Muscle layer of colon (tissue), 2 donors: ENCODE measurements at regions not wholly inside any gene's neighbourhood (a gene's known extent, or its start where the extent isn't known, plus 50 kb on each side); places are given as distances from the start of the nearest gene placed in this dataset.
"Not testable (repeated sequence)": the region's sequence is repeated elsewhere in the genome, so short reads cannot be mapped to it uniquely, and the experiment has no call there.

Source experiments
- H3K27ac ChIP-seq: one replicate; pipeline ENCODE4 v1.7.0; 2013; ENCODE audit warnings: low read depth, mild to moderate bottlenecking, low read length, moderate library complexity
- H3K27me3 ChIP-seq, 2 donors: one replicate each; pipeline ENCODE4 v1.7.0; 2013; ENCODE audit warnings: low read length in 2 of 2, mild to moderate bottlenecking in 2 of 2; ENCODE audit not compliant: insufficient read depth in 2 of 2, control insufficient read depth in 1 of 2
- H3K36me3 ChIP-seq: one replicate; pipeline ENCODE4 v1.7.0; 2013; ENCODE audit warnings: mild to moderate bottlenecking, low read length; ENCODE audit not compliant: insufficient read depth
- H3K4me1 ChIP-seq: one replicate; pipeline ENCODE4 v1.7.0; 2013; ENCODE audit warnings: mild to moderate bottlenecking, low read length; ENCODE audit not compliant: insufficient read depth
- H3K4me3 ChIP-seq, 2 donors: one replicate each; pipeline ENCODE4 v1.7.0; 2013; ENCODE audit warnings: low read length in 2 of 2, low read depth in 1 of 2, mild to moderate bottlenecking in 1 of 2, moderate library complexity in 1 of 2
- H3K9ac ChIP-seq: one replicate; pipeline ENCODE4 v1.7.0; 2013; ENCODE audit warnings: low read length
- H3K9me3 ChIP-seq: one replicate; pipeline ENCODE4 v1.7.0; 2013; ENCODE audit warnings: mild to moderate bottlenecking, low read length
- donor health status: abdominal sarcoma.
- donor health status: Adenocarcinoma of cecum.

- no peaks in the 10 kb centered on the region for H3K36me3 ChIP-seq
- no peak overlapping the region for H3K27ac ChIP-seq
- H3K4me3 ChIP-seq, result no peak overlapping the region
- H3K9ac ChIP-seq, result no peak overlapping the region
- no peaks in the 10 kb centered on the region for H3K4me1 ChIP-seq
- no peaks in the 10 kb centered on the region for H3K27me3 ChIP-seq
- H3K9me3 ChIP-seq, result no peaks in the 10 kb centered on the region
These were observed 1142.8 kb upstream of the INTU start for GRCh38 chr4:126489826-126490463.

- Histone ChIP-seq H3K27me3 (no peaks in the 10 kb centered on the region), H3K27ac (no peak overlapping the region)
These were observed 1137.5 kb upstream of the INTU start for GRCh38 chr4:126495163-126495752.

DNA sequence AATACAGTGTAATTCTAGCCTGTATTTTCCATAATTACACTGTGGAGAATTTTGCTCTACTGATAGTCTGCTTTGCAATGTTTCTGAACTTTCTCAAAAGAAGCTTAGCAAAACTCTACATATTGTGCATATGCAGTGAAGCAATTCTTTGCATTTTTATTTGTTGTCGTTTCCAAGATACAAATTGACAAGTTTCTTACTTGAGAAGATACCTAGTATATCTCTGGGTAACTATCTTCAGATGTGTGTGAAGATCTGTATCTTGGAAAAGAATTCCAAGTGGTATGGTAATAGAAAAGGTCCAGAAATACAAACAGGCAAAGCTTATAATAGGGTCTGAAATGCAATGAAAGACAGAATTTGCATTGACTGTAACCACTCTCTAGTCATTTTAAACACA, 1119.8 kb upstream of the INTU start:
- no peak overlapping the region for H3K27ac ChIP-seq
- H3K36me3 ChIP-seq, result no peaks in the 10 kb centered on the region
- no peaks in the 10 kb centered on the region for H3K4me1 ChIP-seq
- no peaks in the 10 kb centered on the region for H3K9me3 ChIP-seq
- H3K27me3 ChIP-seq, result no peaks in the 10 kb centered on the region
- H3K4me3 ChIP-seq, result no peak overlapping the region
- no peak overlapping the region for H3K9ac ChIP-seq

More at GRCh38 chr4:126495163-126495752, 1137.5 kb upstream of the INTU start:
- H3K4me3 ChIP-seq, result no peak overlapping the region
- no peak overlapping the region for H3K9ac ChIP-seq
- no peaks in the 10 kb centered on the region for H3K36me3 ChIP-seq
- H3K9me3 ChIP-seq, result no peaks in the 10 kb centered on the region
- H3K4me1 ChIP-seq, result no peaks in the 10 kb centered on the region

DNA sequence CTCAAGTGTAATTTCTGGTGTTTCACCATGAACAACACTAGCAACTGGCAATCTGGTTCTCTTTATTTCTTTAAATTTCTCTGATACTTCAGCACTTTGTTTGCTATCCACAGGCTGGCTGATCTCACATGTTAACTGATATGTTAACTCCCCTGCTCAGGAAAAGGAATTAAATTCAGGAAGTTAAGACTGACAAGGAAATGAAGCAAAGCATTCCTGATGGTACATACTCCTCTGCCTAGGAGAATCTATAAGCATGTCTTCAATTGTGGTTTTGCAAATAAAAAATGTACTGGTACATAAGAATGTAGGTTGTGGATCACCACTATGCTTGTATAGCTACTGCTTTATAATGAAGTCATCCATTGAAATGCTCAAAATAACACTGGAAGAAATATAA, 1119.2 kb upstream of the INTU start:
- no peaks in the 10 kb centered on the region for H3K36me3 ChIP-seq
- H3K27ac ChIP-seq, result no peak overlapping the region
- H3K9ac ChIP-seq, result no peak overlapping the region
- H3K27me3 ChIP-seq, result no peaks in the 10 kb centered on the region
- no peaks in the 10 kb centered on the region for H3K9me3 ChIP-seq
- H3K4me1 ChIP-seq, result no peaks in the 10 kb centered on the region
- no peak overlapping the region for H3K4me3 ChIP-seq

DNA sequence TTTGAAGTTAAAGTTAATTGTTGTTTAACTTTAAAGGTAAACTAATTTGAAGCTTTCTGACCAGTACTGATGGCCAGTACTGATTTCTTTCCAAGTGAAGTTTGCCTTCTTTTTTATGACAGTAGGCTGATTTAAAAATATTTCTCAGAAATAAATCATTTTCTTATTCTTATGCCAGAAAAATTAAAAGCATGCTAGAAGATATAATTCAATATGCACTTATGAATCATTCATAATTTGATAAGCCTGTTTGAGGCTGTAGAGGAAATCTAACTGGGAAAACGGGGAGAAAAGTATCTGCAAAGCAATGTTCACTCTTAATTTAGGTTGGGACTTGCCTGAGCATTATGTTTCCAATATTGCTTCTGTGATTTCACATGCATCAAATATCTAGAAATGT, 1112.0 kb upstream of the INTU start:
- H3K4me3 ChIP-seq, result no peak overlapping the region
- no peaks in the 10 kb centered on the region for H3K27me3 ChIP-seq
- H3K36me3 ChIP-seq, result no peaks in the 10 kb centered on the region
- no peak overlapping the region for H3K9ac ChIP-seq
- H3K9me3 ChIP-seq, result no peaks in the 10 kb centered on the region
- H3K27ac ChIP-seq, result no peak overlapping the region
- H3K4me1 ChIP-seq, result no peaks in the 10 kb centered on the region

GRCh38 chr4:126525400-126525799, 1107.4 kb upstream of the INTU start:
- not testable (repeated sequence) for H3K36me3 ChIP-seq, H3K27ac ChIP-seq

GRCh38 chr4:126526335-126526734, 1106.4 kb upstream of the INTU start:
- H3K36me3 ChIP-seq, result no peaks in the 10 kb centered on the region
- no peak overlapping the region for H3K9ac ChIP-seq
- no peak overlapping the region for H3K4me3 ChIP-seq
- H3K27ac ChIP-seq, result no peak overlapping the region
- H3K27me3 ChIP-seq, result no peaks in the 10 kb centered on the region
- no peaks in the 10 kb centered on the region for H3K9me3 ChIP-seq
- H3K4me1 ChIP-seq, result no peaks in the 10 kb centered on the region

More at GRCh38 chr4:126525400-126525799, 1107.4 kb upstream of the INTU start:
- not testable (repeated sequence) for H3K4me3 ChIP-seq, H3K9me3 ChIP-seq, H3K4me1 ChIP-seq, H3K27me3 ChIP-seq, H3K9ac ChIP-seq

DNA sequence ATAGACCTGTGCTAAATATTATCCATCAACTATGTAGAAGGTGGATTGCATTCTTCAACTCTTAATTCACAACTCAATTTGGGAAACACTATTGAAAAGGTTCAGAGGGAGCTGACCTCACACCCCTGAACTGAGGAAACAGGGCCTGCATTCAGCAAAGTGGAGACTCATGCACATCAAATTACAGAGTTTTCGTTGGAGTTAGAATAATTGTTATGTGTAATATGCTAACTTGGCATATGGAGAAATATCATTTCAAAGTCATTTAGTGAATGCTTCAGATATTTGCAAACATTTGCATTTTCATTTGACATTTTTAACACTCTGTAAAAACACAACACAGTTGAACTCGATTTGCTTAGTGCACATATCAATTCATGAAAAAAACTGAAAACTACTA, 1102.8 kb upstream of the INTU start:
- Histone ChIP-seq H3K27me3 (no peaks in the 10 kb centered on the region), H3K9me3 (no peaks in the 10 kb centered on the region), H3K36me3 (no peaks in the 10 kb centered on the region), H3K9ac (no peak overlapping the region), H3K4me1 (no peaks in the 10 kb centered on the region), H3K27ac (no peak overlapping the region), H3K4me3 (no peak overlapping the region)

DNA sequence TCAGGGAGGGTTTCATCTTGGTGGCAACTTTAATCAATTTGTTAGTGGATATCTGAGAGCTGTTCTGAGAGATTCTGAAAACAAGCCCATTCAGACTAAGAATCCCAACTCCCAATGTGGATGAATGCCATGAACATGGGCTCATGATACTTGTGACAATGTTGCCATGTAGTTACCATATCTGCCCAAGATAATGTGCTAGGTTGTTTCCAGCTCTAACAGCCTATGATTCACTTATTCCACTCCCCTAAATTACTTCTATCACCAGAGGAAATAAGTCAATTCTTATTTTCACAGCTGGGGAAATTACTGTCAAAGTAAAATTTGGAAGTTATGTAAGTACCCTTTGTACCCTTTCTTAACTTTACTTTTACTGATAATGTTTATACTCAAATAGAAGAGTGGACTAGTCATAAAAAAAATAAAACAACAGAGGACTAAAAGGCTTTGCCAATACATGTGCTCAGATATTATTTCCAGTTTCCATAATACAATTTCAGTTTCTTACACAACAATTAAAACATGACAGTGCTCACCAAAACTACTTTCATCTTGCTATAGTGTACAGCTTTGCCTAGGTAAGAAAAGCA, 1101.7 kb upstream of the INTU start:
- no peaks in the 10 kb centered on the region for H3K36me3 ChIP-seq
- H3K9ac ChIP-seq, result no peak overlapping the region
- no peaks in the 10 kb centered on the region for H3K4me1 ChIP-seq
- H3K27ac ChIP-seq, result no peak overlapping the region
- no peaks in the 10 kb centered on the region for H3K27me3 ChIP-seq
- H3K9me3 ChIP-seq, result no peaks in the 10 kb centered on the region
- H3K4me3 ChIP-seq, result no peak overlapping the region

- H3K9ac ChIP-seq, result no peak overlapping the region
- no peaks in the 10 kb centered on the region for H3K36me3 ChIP-seq
- no peak overlapping the region for H3K27ac ChIP-seq
- H3K4me3 ChIP-seq, result no peak overlapping the region
- no peaks in the 10 kb centered on the region for H3K9me3 ChIP-seq
- H3K4me1 ChIP-seq, result no peaks in the 10 kb centered on the region
- no peaks in the 10 kb centered on the region for H3K27me3 ChIP-seq
These were observed 1100.2 kb upstream of the INTU start for GRCh38 chr4:126532527-126532926.

GRCh38 chr4:126533146-126533805, 1099.5 kb upstream of the INTU start:
- Histone ChIP-seq H3K9me3 (no peaks in the 10 kb centered on the region), H3K4me1 (no peaks in the 10 kb centered on the region), H3K36me3 (no peaks in the 10 kb centered on the region), H3K27ac (no peak overlapping the region), H3K9ac (no peak overlapping the region), H3K4me3 (no peak overlapping the region), H3K27me3 (no peaks in the 10 kb centered on the region)
